GM12891 (cell line): ENCODE measurements at regions not wholly inside any gene's neighbourhood (a gene's known extent, or its start where the extent isn't known, plus 50 kb on each side); places are given as distances from the start of the nearest gene placed in this dataset.

Source experiments
- DNase-seq: peaks from one replicate; pipeline ENCODE4 v3.0.0; 2011; ENCODE audit warnings: low spot score; ENCODE audit not compliant: insufficient read length
- FAIRE-seq: peaks from 2 replicates; lab custom pipeline; 2011; peaks lifted over from hg19 to GRCh38; lab: Jason Lieb, UNC
- PAX5 ChIP-seq: IDR thresholded peaks from 2 replicates; pipeline ENCODE4 v1.6.1; 2011; ENCODE audit warnings: low read length, moderate library complexity, mild to moderate bottlenecking; ENCODE audit not compliant: insufficient read depth, severe bottlenecking
- POLR2A ChIP-seq: IDR thresholded peaks from 2 replicates; pipeline ENCODE4 v1.6.1; 2011; ENCODE audit warnings: low read depth, low read length, control low read depth
- POLR2AphosphoS5 ChIP-seq: IDR thresholded peaks from 2 replicates; pipeline ENCODE4 v1.6.1; 2011; ENCODE audit warnings: low read depth, low read length, control low read depth
- POU2F2 ChIP-seq: IDR thresholded peaks from 2 replicates; pipeline ENCODE4 v1.6.1; 2011; ENCODE audit warnings: low read depth, mild to moderate bottlenecking, control low read depth, low read length, moderate library complexity
- SPI1 ChIP-seq: IDR thresholded peaks from 2 replicates; pipeline ENCODE4 v1.6.1; 2011; ENCODE audit warnings: low read depth, low read length, control low read depth
- TAF1 ChIP-seq: IDR thresholded peaks from 2 replicates; pipeline ENCODE4 v1.6.1; 2011; ENCODE audit warnings: low read depth, low read length, control low read depth

GRCh38 chr9:74236857-74237256, 260.3 kb upstream of the RORB start:
- TF ChIP-seq PAX5 (no peak), POLR2A (no peak), POLR2AphosphoS5 (no peak), POU2F2 (no peak), SPI1 (no peak)
- FAIRE-seq, result no peak
- DNase-seq, result no peak

- FAIRE-seq (no peak), DNase-seq (no peak)
- TF ChIP-seq POU2F2 (no peak), PAX5 (no peak), SPI1 (no peak), TAF1 (no peak), POLR2A (no peak), POLR2AphosphoS5 (no peak)
Observed at GRCh38 chr9:74245866-74246497, 251.2 kb upstream of the RORB start.

- FAIRE-seq (no peak), DNase-seq (no peak)
- no peak for TF ChIP-seq SPI1
- no peak for TF ChIP-seq POLR2AphosphoS5
- TF ChIP-seq PAX5, result no peak
- no peak for TF ChIP-seq TAF1
- TF ChIP-seq POLR2A, result no peak
- no peak for TF ChIP-seq POU2F2
Observed at GRCh38 chr9:74255489-74255984, 241.6 kb upstream of the RORB start.

- TF ChIP-seq POLR2A (no peak), POLR2AphosphoS5 (no peak), SPI1 (no peak), TAF1 (no peak), PAX5 (no peak), POU2F2 (no peak)
- no peak for FAIRE-seq
- DNase-seq, result no peak
Observed at GRCh38 chr9:74275872-74276508, 221.1 kb upstream of the RORB start.

- DNase-seq, result peak; percentile 15
- TF ChIP-seq POLR2A, result no peak
- peak; percentile 61; the same call in 1 of the 2 replicates for TF ChIP-seq POU2F2
- TF ChIP-seq SPI1, result peak; percentile 30; the same call in 1 of the 2 replicates
- no peak for TF ChIP-seq PAX5
- peak; percentile 73 for FAIRE-seq
Observed at GRCh38 chr9:74277532-74277931, 219.6 kb upstream of the RORB start.

GRCh38 chr9:74281674-74282073, 215.5 kb upstream of the RORB start:
- FAIRE-seq (no peak), DNase-seq (no peak)
- no peak for TF ChIP-seq SPI1
- no peak for TF ChIP-seq POLR2AphosphoS5
- TF ChIP-seq POLR2A, result no peak
- TF ChIP-seq TAF1, result no peak
- no peak for TF ChIP-seq PAX5
- no peak for TF ChIP-seq POU2F2

- no peak for TF ChIP-seq SPI1
- no peak for FAIRE-seq
Observed at GRCh38 chr9:74282526-74283253, 214.4 kb upstream of the RORB start.

GRCh38 chr9:74284581-74285450, 212.3 kb upstream of the RORB start:
- TF ChIP-seq SPI1 (no peak), PAX5 (no peak), TAF1 (no peak), POLR2AphosphoS5 (no peak), POLR2A (no peak), POU2F2 (no peak)
- no peak for DNase-seq
- FAIRE-seq, result no peak

More at GRCh38 chr9:74282526-74283253, 214.4 kb upstream of the RORB start:
- DNase-seq, result no peak

GRCh38 chr9:74293479-74293878, 203.7 kb upstream of the RORB start:
- no peak for DNase-seq
- TF ChIP-seq TAF1, result no peak
- no peak for TF ChIP-seq POLR2AphosphoS5
- no peak for TF ChIP-seq SPI1
- TF ChIP-seq POLR2A, result no peak
- TF ChIP-seq PAX5, result no peak
- no peak for TF ChIP-seq POU2F2
- FAIRE-seq, result no peak
